Glomerular visceral epithelial cell (primary cell): ENCODE measurements at regions not wholly inside any gene's neighbourhood (a gene's known extent, or its start where the extent isn't known, plus 50 kb on each side); places are given as distances from the start of the nearest gene placed in this dataset.

Experiments
- DNase-seq: peaks from one replicate; pipeline ENCODE4 v3.0.0-alpha.2; 2016; ENCODE audit errors: extremely low spot score

GRCh38 chr9:19732441-19732951 is 56.3 kb downstream of the SLC24A2 start:
- no peak for DNase-seq

- no peak for DNase-seq
Measured at GRCh38 chr9:19728101-19728500, 60.7 kb downstream of the SLC24A2 start.

GRCh38 chr9:19725970-19726369 is 62.9 kb downstream of the SLC24A2 start:
- no peak for DNase-seq

GRCh38 chr9:19720377-19720776 is 68.5 kb downstream of the SLC24A2 start:
- DNase-seq, result peak; percentile 17

- no peak for DNase-seq
Measured at GRCh38 chr9:19703702-19704101, 85.1 kb downstream of the SLC24A2 start.

- no peak for DNase-seq
Measured at GRCh38 chr9:19701991-19702390, 86.8 kb downstream of the SLC24A2 start.

GRCh38 chr9:19701274-19701673 is 87.6 kb downstream of the SLC24A2 start:
- no peak for DNase-seq

- no peak for DNase-seq
Measured at GRCh38 chr9:19700699-19701098, 88.1 kb downstream of the SLC24A2 start.

- no peak for DNase-seq
Measured at GRCh38 chr9:19699756-19700155, 89.1 kb downstream of the SLC24A2 start.

- DNase-seq, result no peak
Measured at GRCh38 chr9:19698960-19699359, 89.9 kb downstream of the SLC24A2 start.

- DNase-seq, result no peak
Measured at GRCh38 chr9:19694601-19695000, 94.2 kb downstream of the SLC24A2 start.

GRCh38 chr9:19690128-19690527 is 98.7 kb downstream of the SLC24A2 start:
- no peak for DNase-seq

GRCh38 chr9:19689328-19690101 is 99.3 kb downstream of the SLC24A2 start:
- no peak for DNase-seq

- no peak for DNase-seq
Measured at GRCh38 chr9:19683715-19684114, 105.1 kb downstream of the SLC24A2 start.

- no peak for DNase-seq
Measured at GRCh38 chr9:19682397-19682796, 106.4 kb downstream of the SLC24A2 start.

GRCh38 chr9:19681846-19682245 is 107.0 kb downstream of the SLC24A2 start:
- no peak for DNase-seq

- no peak for DNase-seq
Measured at GRCh38 chr9:19677924-19678323, 110.9 kb downstream of the SLC24A2 start.

- no peak for DNase-seq
Measured at GRCh38 chr9:19675492-19675891, 113.3 kb downstream of the SLC24A2 start.

GRCh38 chr9:19666575-19666974 is 122.3 kb downstream of the SLC24A2 start:
- no peak for DNase-seq

- DNase-seq, result no peak
Measured at GRCh38 chr9:19665146-19665863, 123.5 kb downstream of the SLC24A2 start.

- no peak for DNase-seq
Measured at GRCh38 chr9:19663570-19663969, 125.3 kb downstream of the SLC24A2 start.

GRCh38 chr9:19662213-19662612 is 126.6 kb downstream of the SLC24A2 start:
- DNase-seq, result no peak

GRCh38 chr9:19660019-19660418 is 128.8 kb downstream of the SLC24A2 start:
- DNase-seq, result no peak
